ENCODE measurements at regions not wholly inside any gene's neighbourhood (a gene's known extent, or its start where the extent isn't known, plus 50 kb on each side); places are given as distances from the start of the nearest gene placed in this dataset.

GRCh38 chrX:1836683-1837082, 221.8 kb downstream of the ASMT start:
- TF ChIP-seq CTCF (IDR thresholded peaks at IDR 0.05; ENCODE audit: insufficient read depth, low read length) (no peak), REST (IDR thresholded peaks at IDR 0.05; ENCODE audit: insufficient replicate concordance, low read depth) (no peak), POLR2AphosphoS5 (IDR thresholded peaks at IDR 0.05; ENCODE audit: low read depth) (no peak), SPI1 (IDR thresholded peaks at IDR 0.05; ENCODE audit: borderline replicate concordance, low read depth) (no peak)
